ENCODE measurements at regions not wholly inside any gene's neighbourhood (a gene's known extent, or its start where the extent isn't known, plus 50 kb on each side); places are given as distances from the start of the nearest gene placed in this dataset.

GRCh38 chr2:78564666-78565065 lies 460.8 kb upstream of the REG3G start:
- Histone ChIP-seq H3K4me2 (ENCODE audit: low read length) (no peak overlapping the region), H3K27me3 (ENCODE audit: insufficient read depth, low read length) (no peaks in the 10 kb centered on the region), H3K79me2 (ENCODE audit: insufficient read depth, low read length) (no peaks in the 10 kb centered on the region), H3K9ac (ENCODE audit: low read length) (no peak overlapping the region), H2AFZ (ENCODE audit: low read length) (no peak overlapping the region), H3K4me3 (ENCODE audit: low read depth, low read length, poor library complexity, severe bottlenecking) (no peak overlapping the region), H3K27ac (ENCODE audit: low read depth, low read length, poor library complexity, severe bottlenecking) (no peak overlapping the region), H4K20me1 (ENCODE audit: insufficient read depth, low read length) (no peaks in the 10 kb centered on the region), H3K9me3 (ENCODE audit: low read length) (no peaks in the 10 kb centered on the region), H3K9me2 (ENCODE audit: low read depth, low read length) (no peaks in the 10 kb centered on the region), H3F3A (ENCODE audit: insufficient read depth, low read length) (no peaks in the 10 kb centered on the region), H3K4me1 (ENCODE audit: insufficient read depth, low read length, severe bottlenecking) (no peaks in the 10 kb centered on the region), H3K36me3 (ENCODE audit: insufficient read depth, low read length) (no peaks in the 10 kb centered on the region)
- no peak for TF ChIP-seq EZH2 (IDR thresholded peaks at IDR 0.05; ENCODE audit: borderline replicate concordance, low read length)
- TF ChIP-seq, protein P1, sequence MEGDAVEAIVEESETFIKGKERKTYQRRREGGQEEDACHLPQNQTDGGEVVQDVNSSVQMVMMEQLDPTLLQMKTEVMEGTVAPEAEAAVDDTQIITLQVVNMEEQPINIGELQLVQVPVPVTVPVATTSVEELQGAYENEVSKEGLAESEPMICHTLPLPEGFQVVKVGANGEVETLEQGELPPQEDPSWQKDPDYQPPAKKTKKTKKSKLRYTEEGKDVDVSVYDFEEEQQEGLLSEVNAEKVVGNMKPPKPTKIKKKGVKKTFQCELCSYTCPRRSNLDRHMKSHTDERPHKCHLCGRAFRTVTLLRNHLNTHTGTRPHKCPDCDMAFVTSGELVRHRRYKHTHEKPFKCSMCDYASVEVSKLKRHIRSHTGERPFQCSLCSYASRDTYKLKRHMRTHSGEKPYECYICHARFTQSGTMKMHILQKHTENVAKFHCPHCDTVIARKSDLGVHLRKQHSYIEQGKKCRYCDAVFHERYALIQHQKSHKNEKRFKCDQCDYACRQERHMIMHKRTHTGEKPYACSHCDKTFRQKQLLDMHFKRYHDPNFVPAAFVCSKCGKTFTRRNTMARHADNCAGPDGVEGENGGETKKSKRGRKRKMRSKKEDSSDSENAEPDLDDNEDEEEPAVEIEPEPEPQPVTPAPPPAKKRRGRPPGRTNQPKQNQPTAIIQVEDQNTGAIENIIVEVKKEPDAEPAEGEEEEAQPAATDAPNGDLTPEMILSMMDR (IDR thresholded peaks at IDR 0.05; ENCODE audit: low read length) = no peak

GRCh38 chr2:78568782-78569373 lies 456.6 kb upstream of the REG3G start:
- H3K9ac ChIP-seq (ENCODE audit: low read length) = no peak overlapping the region
- no peak for TF ChIP-seq EZH2 (IDR thresholded peaks at IDR 0.05; ENCODE audit: borderline replicate concordance, low read length)
- TF ChIP-seq, protein P1 (IDR thresholded peaks at IDR 0.05; ENCODE audit: low read length) = no peak
- H3K9me3 ChIP-seq (ENCODE audit: low read length) = no peaks in the 10 kb centered on the region
- no peak overlapping the region for H3K27ac ChIP-seq (ENCODE audit: low read depth, low read length, poor library complexity, severe bottlenecking)
- H3K79me2 ChIP-seq (ENCODE audit: insufficient read depth, low read length) = no peaks in the 10 kb centered on the region
- no peaks in the 10 kb centered on the region for H3K4me1 ChIP-seq (ENCODE audit: insufficient read depth, low read length, severe bottlenecking)
- H2AFZ ChIP-seq (ENCODE audit: low read length) = no peak overlapping the region
- no peaks in the 10 kb centered on the region for H4K20me1 ChIP-seq (ENCODE audit: insufficient read depth, low read length)
- H3K9me2 ChIP-seq (ENCODE audit: low read depth, low read length) = no peaks in the 10 kb centered on the region
- H3F3A ChIP-seq (ENCODE audit: insufficient read depth, low read length) = no peaks in the 10 kb centered on the region
- no peak overlapping the region for H3K4me2 ChIP-seq (ENCODE audit: low read length)
- no peaks in the 10 kb centered on the region for H3K36me3 ChIP-seq (ENCODE audit: insufficient read depth, low read length)
- no peaks in the 10 kb centered on the region for H3K27me3 ChIP-seq (ENCODE audit: insufficient read depth, low read length)
- no peak overlapping the region for H3K4me3 ChIP-seq (ENCODE audit: low read depth, low read length, poor library complexity, severe bottlenecking)

GRCh38 chr2:78576409-78576808 lies 449.1 kb upstream of the REG3G start:
- TF ChIP-seq EZH2 (IDR thresholded peaks at IDR 0.05; ENCODE audit: borderline replicate concordance, low read length) = no peak
- TF ChIP-seq, protein P1 (IDR thresholded peaks at IDR 0.05; ENCODE audit: low read length) = no peak

More at GRCh38 chr2:78576409-78576808, 449.1 kb upstream of the REG3G start:
- Histone ChIP-seq H3K9me3 (ENCODE audit: low read length) (no peaks in the 10 kb centered on the region), H3K4me1 (ENCODE audit: insufficient read depth, low read length, severe bottlenecking) (no peaks in the 10 kb centered on the region), H3F3A (ENCODE audit: insufficient read depth, low read length) (no peaks in the 10 kb centered on the region), H3K27me3 (ENCODE audit: insufficient read depth, low read length) (no peaks in the 10 kb centered on the region), H2AFZ (ENCODE audit: low read length) (no peak overlapping the region), H3K4me3 (ENCODE audit: low read depth, low read length, poor library complexity, severe bottlenecking) (no peak overlapping the region), H3K4me2 (ENCODE audit: low read length) (no peak overlapping the region), H3K9ac (ENCODE audit: low read length) (no peak overlapping the region), H4K20me1 (ENCODE audit: insufficient read depth, low read length) (no peaks in the 10 kb centered on the region), H3K27ac (ENCODE audit: low read depth, low read length, poor library complexity, severe bottlenecking) (no peak overlapping the region), H3K36me3 (ENCODE audit: insufficient read depth, low read length) (no peaks in the 10 kb centered on the region), H3K9me2 (ENCODE audit: low read depth, low read length) (no peaks in the 10 kb centered on the region), H3K79me2 (ENCODE audit: insufficient read depth, low read length) (no peaks in the 10 kb centered on the region)

Data from OCI-LY1 (cell line).